ENCODE measurements at regions not wholly inside any gene's neighbourhood (a gene's known extent, or its start where the extent isn't known, plus 50 kb on each side); places are given as distances from the start of the nearest gene placed in this dataset.

GRCh38 chr2:217037353-217037752, 177.5 kb upstream of the TNP1 start:
- Mint-ChIP-seq H3K9me3 (peaks cover 5 to 9% of the 10 kb centered on the region in 2 donors), H3K4me3 (no peak overlapping the region), H3K4me1 (no peaks in the 10 kb centered on the region), H3K27me3 (peaks cover 27% of the 10 kb centered on the region), H3K27ac (no peak overlapping the region)
- no peak for ATAC-seq
- DNase-seq = no peak

DNA sequence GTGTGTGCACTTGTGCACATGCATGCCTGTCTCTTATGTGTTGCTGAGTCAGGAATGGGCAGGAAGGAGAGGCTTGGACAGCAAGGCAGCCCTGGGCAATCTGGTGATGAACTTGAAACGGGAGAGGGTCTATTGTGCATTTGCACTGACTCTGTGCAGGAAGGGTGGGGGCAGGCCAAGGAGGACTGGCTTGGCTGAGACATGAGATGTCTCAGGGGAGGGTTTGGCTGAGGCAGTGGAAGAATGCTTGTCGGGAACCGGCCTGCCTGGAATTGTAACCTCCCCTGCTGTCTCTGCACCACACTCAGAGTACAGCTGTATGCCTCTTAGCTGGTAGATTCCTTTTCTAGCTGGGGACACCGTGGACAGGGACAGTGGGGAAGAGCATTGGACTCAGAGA, 176.1 kb upstream of the TNP1 start:
- no peak overlapping the region for H3K4me3 Mint-ChIP-seq
- peaks cover 0 to 5% of the 10 kb centered on the region in 2 donors for H3K9me3 Mint-ChIP-seq
- no peak for DNase-seq
- H3K27me3 Mint-ChIP-seq = peaks cover 23% of the 10 kb centered on the region
- no peak overlapping the region for H3K27ac Mint-ChIP-seq
- no peaks in the 10 kb centered on the region for H3K4me1 Mint-ChIP-seq
- ATAC-seq = peak; percentile 29

DNA sequence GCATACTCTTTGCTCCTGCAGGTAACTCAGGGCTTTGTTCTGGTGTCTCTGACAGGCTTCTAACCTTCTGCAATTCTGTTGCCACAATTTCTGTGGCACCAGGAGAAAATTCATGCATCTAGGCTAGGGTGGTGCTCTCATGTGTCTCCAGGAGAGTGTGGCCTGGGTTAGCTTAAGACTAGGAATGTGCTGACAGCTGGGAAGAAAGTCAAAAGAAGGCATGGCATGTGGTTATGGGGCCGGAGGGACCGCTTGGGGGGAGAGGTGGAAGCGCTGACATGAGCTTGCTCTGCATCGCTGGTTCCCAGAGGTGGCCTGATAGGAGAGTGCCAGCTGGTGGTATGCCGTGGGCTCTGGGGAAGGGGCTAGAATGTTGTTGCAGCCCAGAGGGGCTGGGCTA, 173.3 kb upstream of the TNP1 start:
- Mint-ChIP-seq H3K4me1 (no peaks in the 10 kb centered on the region), H3K27ac (no peak overlapping the region), H3K4me3 (no peak overlapping the region), H3K27me3 (peaks cover 40% of the 10 kb centered on the region), H3K9me3 (peaks cover 0 to 5% of the 10 kb centered on the region in 2 donors)
- no peak for DNase-seq
- peak; percentile 16 for ATAC-seq

DNA sequence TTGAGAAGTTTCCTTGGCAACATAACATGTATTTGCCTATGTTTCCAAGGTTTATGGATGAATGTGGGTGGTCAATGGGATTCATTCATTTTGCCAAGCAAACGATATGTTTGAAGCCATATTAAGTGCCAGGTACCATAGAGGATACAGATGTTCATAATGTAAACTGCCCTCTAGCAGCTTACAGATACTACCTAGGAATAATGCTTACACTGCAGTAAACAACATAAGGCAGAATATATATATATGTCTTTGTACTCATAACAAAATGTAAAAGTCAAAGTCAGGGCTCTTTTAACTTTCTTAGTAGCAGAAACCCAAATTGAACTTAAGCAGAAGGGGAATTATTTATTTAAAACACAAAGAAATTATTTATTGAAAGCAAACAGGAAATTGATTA, 171.6 kb upstream of the TNP1 start:
- ATAC-seq (no peak), DNase-seq (no peak)
- H3K9me3 Mint-ChIP-seq = peaks cover 0 to 5% of the 10 kb centered on the region in 2 donors
- H3K27ac Mint-ChIP-seq = no peak overlapping the region
- H3K4me3 Mint-ChIP-seq = no peak overlapping the region
- H3K27me3 Mint-ChIP-seq = peaks cover 42% of the 10 kb centered on the region
- no peaks in the 10 kb centered on the region for H3K4me1 Mint-ChIP-seq

- Mint-ChIP-seq H3K4me1 (no peaks in the 10 kb centered on the region), H3K4me3 (no peak overlapping the region), H3K9me3 (peaks cover 0 to 5% of the 10 kb centered on the region in 2 donors), H3K27me3 (peaks cover 42% of the 10 kb centered on the region), H3K27ac (peak overlapping the region in 1 of 2 donors; percentile 34)
- ATAC-seq (no peak), DNase-seq (no peak)
These were observed 170.2 kb upstream of the TNP1 start for GRCh38 chr2:217030081-217030480.

- H3K27me3 Mint-ChIP-seq = peaks cover 37% of the 10 kb centered on the region
- H3K27ac Mint-ChIP-seq = no peak overlapping the region
- no peak overlapping the region for H3K4me3 Mint-ChIP-seq
- H3K9me3 Mint-ChIP-seq = no peaks in the 10 kb centered on the region
- DNase-seq = no peak
- H3K4me1 Mint-ChIP-seq = no peaks in the 10 kb centered on the region
- ATAC-seq = no peak
These were observed 168.3 kb upstream of the TNP1 start for GRCh38 chr2:217028128-217028527.

- DNase-seq (no peak), ATAC-seq (no peak)
- no peaks in the 10 kb centered on the region for H3K9me3 Mint-ChIP-seq
- H3K27me3 Mint-ChIP-seq = peaks cover 32% of the 10 kb centered on the region
- no peak overlapping the region for H3K27ac Mint-ChIP-seq
- no peak overlapping the region for H3K4me3 Mint-ChIP-seq
- H3K4me1 Mint-ChIP-seq = no peaks in the 10 kb centered on the region
These were observed 167.6 kb upstream of the TNP1 start for GRCh38 chr2:217027414-217027813.

GRCh38 chr2:217026569-217026968, 166.7 kb upstream of the TNP1 start:
- DNase-seq (no peak), ATAC-seq (no peak)
- Mint-ChIP-seq H3K27ac (no peak overlapping the region), H3K4me1 (no peaks in the 10 kb centered on the region), H3K27me3 (peaks cover 26% of the 10 kb centered on the region), H3K4me3 (no peak overlapping the region), H3K9me3 (no peaks in the 10 kb centered on the region)

DNA sequence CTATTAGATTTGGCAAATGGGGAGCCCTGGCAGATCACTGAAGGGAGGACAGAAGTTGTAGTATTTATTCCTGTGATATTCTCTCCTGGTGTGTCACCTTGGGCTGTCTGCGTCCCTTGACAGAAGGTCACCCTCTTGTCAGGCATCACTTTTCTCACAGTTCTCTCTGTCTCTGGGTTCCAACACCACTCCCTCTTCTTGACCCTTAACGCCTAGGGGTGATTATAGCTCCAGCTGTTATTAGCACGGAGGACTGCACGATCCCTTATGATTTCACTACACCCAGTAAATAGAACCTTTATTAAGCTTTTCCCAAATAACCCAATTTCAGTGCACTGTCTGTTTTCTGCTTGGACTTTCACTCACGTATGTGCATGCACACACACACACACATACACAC, 166.3 kb upstream of the TNP1 start:
- H3K4me3 Mint-ChIP-seq = no peak overlapping the region
- H3K27ac Mint-ChIP-seq = no peak overlapping the region
- no peaks in the 10 kb centered on the region for H3K4me1 Mint-ChIP-seq
- H3K9me3 Mint-ChIP-seq = no peaks in the 10 kb centered on the region
- ATAC-seq (no peak), DNase-seq (no peak)
- H3K27me3 Mint-ChIP-seq = peaks cover 26% of the 10 kb centered on the region

- H3K27me3 Mint-ChIP-seq = peaks cover 11% of the 10 kb centered on the region
- no peak overlapping the region for H3K27ac Mint-ChIP-seq
- H3K4me3 Mint-ChIP-seq = no peak overlapping the region
- H3K4me1 Mint-ChIP-seq = no peaks in the 10 kb centered on the region
- no peaks in the 10 kb centered on the region for H3K9me3 Mint-ChIP-seq
- DNase-seq = no peak
- ATAC-seq = no peak
These were observed 163.7 kb upstream of the TNP1 start for GRCh38 chr2:217023611-217024010.

DNA sequence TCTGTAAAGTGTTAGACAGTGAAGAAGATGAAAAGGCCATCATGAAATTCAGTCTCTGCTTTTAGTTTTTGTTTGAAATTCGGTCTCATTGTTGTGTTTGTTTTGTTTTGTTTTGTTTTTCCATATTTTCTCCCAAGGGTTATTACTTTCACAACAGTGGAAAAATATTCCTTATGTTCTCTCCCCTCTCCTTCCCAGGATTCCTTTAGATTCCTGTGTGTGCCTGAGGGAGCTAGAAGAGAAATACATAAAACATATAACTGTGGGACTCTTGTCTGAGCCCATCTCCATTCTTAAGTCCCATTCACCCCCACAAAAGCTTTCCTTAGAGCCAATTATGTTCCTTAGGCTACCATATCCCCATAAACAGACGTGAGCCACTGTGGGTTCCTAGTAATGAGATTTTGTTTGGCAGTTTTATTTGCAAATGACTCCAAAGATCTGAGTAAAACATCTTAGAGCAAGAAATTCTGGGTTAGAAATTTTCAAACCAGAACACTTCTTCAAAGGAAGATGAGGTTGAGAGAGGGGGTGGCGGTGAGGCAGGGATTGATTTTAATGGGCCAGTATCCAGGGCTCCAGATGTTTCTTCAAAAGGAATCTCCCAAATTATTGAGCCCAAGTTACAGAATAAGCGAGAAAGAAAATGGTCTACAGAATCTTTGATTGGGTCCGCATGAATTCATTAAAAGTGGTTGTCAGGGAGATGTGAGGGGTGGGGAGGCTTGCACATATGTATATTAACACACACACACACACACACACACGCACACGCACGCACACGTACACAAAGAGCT, 157.8 kb upstream of the TNP1 start:
- no peak for ATAC-seq
- Mint-ChIP-seq H3K27ac (no peak overlapping the region), H3K27me3 (peaks cover 51% of the 10 kb centered on the region), H3K9me3 (no peaks in the 10 kb centered on the region), H3K4me3 (no peak overlapping the region), H3K4me1 (peaks cover 7% of the 10 kb centered on the region)
- DNase-seq = no peak

- DNase-seq = no peak
- no peaks in the 10 kb centered on the region for H3K9me3 Mint-ChIP-seq
- H3K27me3 Mint-ChIP-seq = peaks cover 54% of the 10 kb centered on the region
- H3K27ac Mint-ChIP-seq = no peak overlapping the region
- no peak overlapping the region for H3K4me3 Mint-ChIP-seq
- peaks cover 7% of the 10 kb centered on the region for H3K4me1 Mint-ChIP-seq
- ATAC-seq = no peak
These were observed 157.0 kb upstream of the TNP1 start for GRCh38 chr2:217016796-217017419.

- ATAC-seq = no peak
- peaks cover 54% of the 10 kb centered on the region for H3K27me3 Mint-ChIP-seq
- no peak overlapping the region for H3K4me3 Mint-ChIP-seq
- H3K9me3 Mint-ChIP-seq = no peaks in the 10 kb centered on the region
- DNase-seq = no peak
- peaks cover 7% of the 10 kb centered on the region for H3K4me1 Mint-ChIP-seq
- H3K27ac Mint-ChIP-seq = no peak overlapping the region
These were observed 154.7 kb upstream of the TNP1 start for GRCh38 chr2:217014328-217015105.

GRCh38 chr2:217013926-217014325, 154.1 kb upstream of the TNP1 start:
- no peak overlapping the region for H3K4me3 Mint-ChIP-seq

DNA sequence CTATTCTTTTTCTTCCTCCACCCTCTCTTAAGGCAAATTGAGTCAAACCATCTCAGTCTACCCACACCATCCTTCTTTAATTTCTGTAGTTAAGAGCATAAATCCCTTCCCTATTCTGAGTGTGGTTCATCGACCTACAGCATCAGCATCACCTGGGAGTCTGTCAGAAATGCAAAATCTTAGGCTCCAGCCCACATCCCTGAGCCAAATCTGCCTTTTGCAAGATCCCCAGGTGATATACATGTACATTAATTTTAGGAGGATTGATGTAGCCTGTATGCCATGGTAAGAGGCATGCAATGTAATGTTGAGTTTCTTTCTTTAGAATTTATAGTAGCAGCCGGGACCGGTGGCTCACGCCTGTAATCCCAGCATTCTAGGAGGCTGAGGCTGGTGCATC, 151.7 kb upstream of the TNP1 start:
- Mint-ChIP-seq H3K27ac (no peak overlapping the region), H3K4me1 (peaks cover 7% of the 10 kb centered on the region), H3K9me3 (no peaks in the 10 kb centered on the region), H3K4me3 (no peak overlapping the region), H3K27me3 (peaks cover 43% of the 10 kb centered on the region)
- DNase-seq (no peak), ATAC-seq (no peak)

More at GRCh38 chr2:217013926-217014325, 154.1 kb upstream of the TNP1 start:
- ATAC-seq (no peak), DNase-seq (no peak)
- Mint-ChIP-seq H3K9me3 (no peaks in the 10 kb centered on the region), H3K27me3 (peaks cover 51% of the 10 kb centered on the region), H3K27ac (no peak overlapping the region), H3K4me1 (peaks cover 7% of the 10 kb centered on the region)

- no peak overlapping the region for H3K27ac Mint-ChIP-seq
- H3K27me3 Mint-ChIP-seq = peaks cover 43% of the 10 kb centered on the region
- peaks cover 7% of the 10 kb centered on the region for H3K4me1 Mint-ChIP-seq
- no peak for ATAC-seq
- no peak overlapping the region for H3K4me3 Mint-ChIP-seq
- DNase-seq = no peak
- no peaks in the 10 kb centered on the region for H3K9me3 Mint-ChIP-seq
These were observed 150.3 kb upstream of the TNP1 start for GRCh38 chr2:217010173-217010572.

Data from stimulated activated naive CD8-positive, alpha-beta T cell treated with anti-CD3 and anti-CD28 coated beads, Interleukin-15, amount 100 ng/mL, for 72 hours (primary cell).